ENCODE measurements at regions not wholly inside any gene's neighbourhood (a gene's known extent, or its start where the extent isn't known, plus 50 kb on each side); places are given as distances from the start of the nearest gene placed in this dataset.

DNA sequence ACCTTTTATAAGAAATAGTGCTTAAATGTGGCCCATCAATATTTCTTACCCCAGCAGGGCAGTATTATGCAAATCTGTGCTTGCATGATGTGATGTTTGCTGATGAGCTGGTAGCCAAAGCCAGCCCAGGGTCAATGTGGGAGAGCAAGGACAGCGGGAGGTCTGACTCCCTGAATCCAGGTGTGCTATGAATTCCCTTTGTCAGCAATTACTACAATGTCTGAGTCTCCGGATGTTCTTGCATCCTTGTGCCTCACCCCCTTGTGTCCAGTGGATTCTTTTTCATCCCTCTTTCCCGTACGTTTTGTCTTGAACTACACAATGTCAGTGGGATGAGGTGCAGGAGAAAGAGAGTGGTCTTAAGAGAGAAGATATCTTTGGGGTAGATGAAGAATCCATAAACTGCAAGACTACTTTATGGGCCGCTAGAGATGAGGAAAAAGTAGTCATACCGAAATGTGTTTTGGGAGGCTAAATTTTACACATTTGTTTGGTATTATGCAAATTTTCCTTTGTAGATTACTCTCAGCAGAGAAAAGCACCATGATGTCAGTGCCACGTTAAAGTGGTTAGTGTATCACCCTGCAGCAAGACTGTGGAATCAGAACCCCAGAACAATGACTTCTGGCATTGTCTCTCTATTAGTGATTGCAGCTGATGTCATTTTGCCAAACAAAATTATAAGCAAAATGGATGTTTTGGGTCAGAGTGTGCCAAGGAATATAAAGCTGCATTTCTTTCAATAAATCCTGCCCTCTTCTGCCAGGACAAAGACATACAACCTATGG is 53.5 kb upstream of the TSHZ3 start:
- TF ChIP-seq REST (IDR thresholded peaks at IDR 0.05; ENCODE audit: low read depth) (no peak), EGR1 (IDR thresholded peaks at IDR 0.05) (no peak), RAD21 (IDR thresholded peaks at IDR 0.05; ENCODE audit: low read depth) (no peak), CEBPB (IDR thresholded peaks at IDR 0.05) (no peak), FOXM1 (IDR thresholded peaks at IDR 0.05; ENCODE audit: borderline replicate concordance, low read depth) (no peak), TEAD4 (IDR thresholded peaks at IDR 0.05) (no peak), EP300 (IDR thresholded peaks at IDR 0.05; ENCODE audit: borderline replicate concordance) (no peak)

- TF ChIP-seq, protein P1, sequence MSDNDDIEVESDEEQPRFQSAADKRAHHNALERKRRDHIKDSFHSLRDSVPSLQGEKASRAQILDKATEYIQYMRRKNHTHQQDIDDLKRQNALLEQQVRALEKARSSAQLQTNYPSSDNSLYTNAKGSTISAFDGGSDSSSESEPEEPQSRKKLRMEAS (IDR thresholded peaks at IDR 0.05), result no peak
- TF ChIP-seq EP300 (IDR thresholded peaks at IDR 0.05; ENCODE audit: borderline replicate concordance), result no peak
- no peak for TF ChIP-seq CEBPB (IDR thresholded peaks at IDR 0.05)
- TF ChIP-seq TCF12 (IDR thresholded peaks at IDR 0.05; ENCODE audit: low read depth), result no peak
- no peak for TF ChIP-seq NFIC (IDR thresholded peaks at IDR 0.05)
- TF ChIP-seq TAF1 (IDR thresholded peaks at IDR 0.05; ENCODE audit: low read depth), result no peak
- TF ChIP-seq CREB1 (IDR thresholded peaks at IDR 0.05; ENCODE audit: low read depth), result no peak
- no peak for TF ChIP-seq TEAD4 (IDR thresholded peaks at IDR 0.05)
- TF ChIP-seq EGR1 (IDR thresholded peaks at IDR 0.05), result no peak
- TF ChIP-seq YY1 (IDR thresholded peaks at IDR 0.05; ENCODE audit: low read depth), result no peak
- TF ChIP-seq FOXM1 (IDR thresholded peaks at IDR 0.05; ENCODE audit: borderline replicate concordance, low read depth), result no peak
These were observed 56.9 kb upstream of the TSHZ3 start for GRCh38 chr19:31406106-31406505.

DNA sequence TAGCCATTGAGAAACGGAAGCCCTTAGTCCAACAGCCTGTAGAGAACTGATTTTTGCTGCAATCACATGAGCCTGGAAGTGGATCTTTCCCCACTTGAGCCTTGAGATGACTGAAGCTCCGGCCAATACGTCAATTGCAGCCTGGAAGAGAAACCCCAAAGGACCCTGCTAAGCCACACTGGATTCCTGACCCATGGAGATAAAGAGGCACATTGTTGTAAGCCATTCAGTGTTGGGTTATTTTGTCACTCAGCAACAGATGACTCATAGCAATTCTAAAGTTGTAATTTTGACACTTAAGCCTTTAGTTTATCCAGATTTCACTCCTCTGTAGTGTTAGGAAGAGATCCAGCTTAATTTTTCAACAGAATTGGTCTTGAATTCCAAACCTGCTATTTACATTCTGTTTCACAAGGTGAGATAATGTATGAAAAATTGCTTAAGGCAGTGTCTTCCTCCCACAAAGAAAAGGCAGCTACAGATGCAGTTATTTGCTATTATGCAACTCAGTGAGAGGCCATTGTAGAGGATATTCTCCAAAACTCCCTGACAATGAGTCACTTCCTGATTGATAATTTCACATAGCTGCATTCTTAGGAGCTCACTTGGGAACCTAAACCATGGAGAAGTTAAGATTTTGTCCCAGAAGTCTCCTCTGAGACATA is 59.4 kb upstream of the TSHZ3 start:
- TF ChIP-seq EP300 (IDR thresholded peaks at IDR 0.05; ENCODE audit: borderline replicate concordance), result no peak
- TF ChIP-seq, protein P2, sequence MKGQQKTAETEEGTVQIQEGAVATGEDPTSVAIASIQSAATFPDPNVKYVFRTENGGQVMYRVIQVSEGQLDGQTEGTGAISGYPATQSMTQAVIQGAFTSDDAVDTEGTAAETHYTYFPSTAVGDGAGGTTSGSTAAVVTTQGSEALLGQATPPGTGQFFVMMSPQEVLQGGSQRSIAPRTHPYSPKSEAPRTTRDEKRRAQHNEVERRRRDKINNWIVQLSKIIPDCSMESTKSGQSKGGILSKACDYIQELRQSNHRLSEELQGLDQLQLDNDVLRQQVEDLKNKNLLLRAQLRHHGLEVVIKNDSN (IDR thresholded peaks at IDR 0.05), result no peak
- TF ChIP-seq NFIC (IDR thresholded peaks at IDR 0.05), result no peak
- no peak for TF ChIP-seq CEBPB (IDR thresholded peaks at IDR 0.05)
- TF ChIP-seq, protein P1 (IDR thresholded peaks at IDR 0.05), result no peak
- no peak for TF ChIP-seq FOXM1 (IDR thresholded peaks at IDR 0.05; ENCODE audit: borderline replicate concordance, low read depth)
- no peak for TF ChIP-seq EGR1 (IDR thresholded peaks at IDR 0.05)
- no peak for TF ChIP-seq ZBTB7A (IDR thresholded peaks at IDR 0.05; ENCODE audit: low read depth)
- no peak for TF ChIP-seq TAF1 (IDR thresholded peaks at IDR 0.05; ENCODE audit: low read depth)
- no peak for TF ChIP-seq REST (IDR thresholded peaks at IDR 0.05; ENCODE audit: low read depth)
- TF ChIP-seq YY1 (IDR thresholded peaks at IDR 0.05; ENCODE audit: low read depth), result no peak
- TF ChIP-seq CREB1 (IDR thresholded peaks at IDR 0.05; ENCODE audit: low read depth), result no peak
- TF ChIP-seq TEAD4 (IDR thresholded peaks at IDR 0.05), result no peak
- no peak for TF ChIP-seq RAD21 (IDR thresholded peaks at IDR 0.05; ENCODE audit: low read depth)

GRCh38 chr19:31413353-31413752 is 64.1 kb upstream of the TSHZ3 start:
- TF ChIP-seq EP300 (IDR thresholded peaks at IDR 0.05; ENCODE audit: borderline replicate concordance) (no peak), CEBPB (IDR thresholded peaks at IDR 0.05) (no peak), FOXM1 (IDR thresholded peaks at IDR 0.05; ENCODE audit: borderline replicate concordance, low read depth) (no peak), CREB1 (IDR thresholded peaks at IDR 0.05; ENCODE audit: low read depth) (no peak), TEAD4 (IDR thresholded peaks at IDR 0.05) (no peak), RAD21 (IDR thresholded peaks at IDR 0.05; ENCODE audit: low read depth) (no peak), TAF1 (IDR thresholded peaks at IDR 0.05; ENCODE audit: low read depth) (no peak), YY1 (IDR thresholded peaks at IDR 0.05; ENCODE audit: low read depth) (no peak), ZBTB7A (IDR thresholded peaks at IDR 0.05; ENCODE audit: low read depth) (no peak), NFIC (IDR thresholded peaks at IDR 0.05) (no peak), TCF12 (IDR thresholded peaks at IDR 0.05; ENCODE audit: low read depth) (no peak), REST (IDR thresholded peaks at IDR 0.05; ENCODE audit: low read depth) (no peak), EGR1 (IDR thresholded peaks at IDR 0.05) (no peak)
- TF ChIP-seq, protein P2 (IDR thresholded peaks at IDR 0.05), result no peak
- TF ChIP-seq, protein P1 (IDR thresholded peaks at IDR 0.05), result no peak

All from Ishikawa (cell line).